ENCODE measurements at regions not wholly inside any gene's neighbourhood (a gene's known extent, or its start where the extent isn't known, plus 50 kb on each side); places are given as distances from the start of the nearest gene placed in this dataset.

DNA sequence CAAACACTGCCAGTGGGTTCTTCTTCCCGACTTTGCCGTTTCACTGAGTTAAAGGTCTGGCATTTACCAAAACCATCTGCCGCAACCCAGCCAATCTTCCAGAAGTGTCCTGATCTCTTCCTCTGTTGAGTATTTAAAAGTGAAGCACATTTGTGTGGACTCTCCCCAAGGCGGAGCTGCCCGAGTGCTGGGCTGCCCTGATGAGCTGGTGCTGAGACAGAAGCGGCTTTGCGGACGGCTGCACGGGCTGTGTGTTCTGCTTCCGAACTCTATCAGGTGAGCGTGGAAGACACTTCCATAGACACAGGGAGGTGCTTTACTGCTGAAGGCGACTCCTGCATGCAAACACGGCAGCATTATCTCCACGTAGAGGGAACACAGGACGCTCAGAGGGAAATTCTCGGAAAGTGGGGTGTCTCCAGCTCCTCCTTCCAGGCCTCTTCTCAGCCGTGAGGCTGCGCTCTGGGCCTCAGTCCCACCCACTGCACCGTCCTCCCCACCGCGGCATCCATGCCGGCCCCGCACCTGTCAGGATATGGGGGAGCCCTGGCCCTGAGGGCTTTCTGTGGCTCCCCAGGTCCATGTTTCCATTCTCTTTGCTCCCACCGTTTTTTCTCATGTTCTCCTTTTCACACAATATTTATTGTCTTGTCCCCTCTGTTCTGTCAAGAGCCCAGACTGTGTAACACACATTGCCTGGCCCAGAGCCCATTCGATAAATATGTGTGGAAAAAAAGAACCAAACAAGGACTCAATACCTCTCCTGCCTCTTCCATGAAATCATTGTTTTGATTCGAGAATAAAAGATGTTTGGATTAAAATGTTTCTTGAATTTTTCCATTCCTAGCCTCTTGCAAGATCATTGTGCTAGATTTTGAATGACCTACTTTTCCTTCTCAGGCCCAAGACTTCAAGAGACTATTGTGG lies 205.1 kb downstream of the DLL1 start:
- no peak for TF ChIP-seq CTCF (IDR thresholded peaks at IDR 0.05; ENCODE audit: borderline replicate concordance, extremely low read depth, low read length, poor library complexity, severe bottlenecking)
- TF ChIP-seq EZH2 (IDR thresholded peaks at IDR 0.05; ENCODE audit: borderline replicate concordance, low read depth, low read length, severe bottlenecking): no peak

Measured in DND-41 (cell line).